ENCODE measurements at regions not wholly inside any gene's neighbourhood (a gene's known extent, or its start where the extent isn't known, plus 50 kb on each side); places are given as distances from the start of the nearest gene placed in this dataset.

DNA sequence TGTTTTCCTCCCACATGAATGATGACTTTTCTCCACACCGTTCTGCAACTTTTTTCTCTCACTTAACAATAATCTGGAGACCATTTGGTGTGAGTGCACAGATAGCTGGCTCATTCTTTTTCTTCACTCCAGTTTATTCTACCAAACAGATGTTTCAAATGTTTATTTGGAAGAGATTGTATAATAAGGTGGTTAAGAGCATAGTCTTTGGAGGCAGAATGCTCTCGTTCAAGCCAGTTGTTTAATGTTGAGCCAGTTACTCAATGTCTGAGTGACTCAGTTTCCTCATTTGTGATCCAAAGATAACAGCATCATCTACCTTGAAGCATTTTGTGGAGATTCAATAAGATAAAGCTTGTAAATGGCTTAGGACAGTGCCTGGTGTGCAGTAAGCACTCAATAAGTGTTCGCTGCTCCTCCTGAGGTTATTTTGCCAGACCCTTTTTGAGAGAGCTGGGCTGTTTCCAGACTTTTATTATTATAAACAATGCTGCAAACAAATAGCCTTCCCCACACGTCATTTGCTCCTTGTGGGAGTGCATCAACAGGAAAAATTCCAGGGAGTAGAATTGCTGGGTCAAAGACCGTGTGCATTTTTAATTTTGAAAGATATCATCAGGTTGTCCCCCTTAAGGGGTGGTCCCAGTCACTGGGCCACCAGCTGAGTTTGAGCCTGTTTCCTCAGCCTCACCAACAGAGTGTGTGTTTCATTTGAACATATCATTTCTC is 70.6 kb downstream of the VEGFA start:
- DNase-seq = no peak

DNA sequence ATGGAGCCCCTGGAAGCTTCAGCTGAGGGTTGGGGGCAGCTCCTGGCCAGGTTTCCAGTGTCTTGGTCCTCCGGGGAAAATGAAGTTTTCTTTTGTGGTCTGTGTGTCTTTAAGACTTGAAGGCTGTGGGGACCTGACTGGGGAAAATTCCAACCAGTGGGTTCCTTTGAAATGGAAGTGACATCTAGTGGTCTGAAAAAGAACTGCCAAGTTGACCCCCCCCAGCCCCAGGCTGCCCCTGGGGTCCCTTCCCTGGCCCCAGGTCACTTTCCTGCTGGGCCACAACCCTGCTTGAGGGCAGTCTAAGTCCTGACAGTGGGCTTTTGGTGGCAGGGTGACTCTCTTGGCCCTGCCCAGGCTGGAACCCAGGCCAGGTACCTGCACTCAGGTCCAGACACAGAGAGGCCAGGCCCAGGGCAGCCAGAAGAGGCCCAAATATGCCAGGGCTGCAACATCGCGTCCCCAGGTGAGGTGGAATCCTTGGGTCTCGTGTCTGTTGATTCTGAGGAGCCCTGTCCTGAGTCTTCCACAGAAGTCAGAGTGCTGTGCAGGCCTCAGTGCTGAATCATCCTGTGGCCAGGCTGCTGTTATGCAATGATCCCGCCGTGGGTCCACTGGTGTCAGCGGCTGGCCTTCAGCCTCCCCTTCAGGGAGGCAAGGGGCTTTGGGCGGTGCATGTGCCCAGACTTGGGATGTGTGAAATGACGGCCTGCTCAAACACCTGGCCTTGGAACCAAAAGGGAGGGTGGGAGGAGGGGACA is 68.4 kb downstream of the VEGFA start:
- peak in 1 of 2 experiments; percentile 14 for DNase-seq

DNA sequence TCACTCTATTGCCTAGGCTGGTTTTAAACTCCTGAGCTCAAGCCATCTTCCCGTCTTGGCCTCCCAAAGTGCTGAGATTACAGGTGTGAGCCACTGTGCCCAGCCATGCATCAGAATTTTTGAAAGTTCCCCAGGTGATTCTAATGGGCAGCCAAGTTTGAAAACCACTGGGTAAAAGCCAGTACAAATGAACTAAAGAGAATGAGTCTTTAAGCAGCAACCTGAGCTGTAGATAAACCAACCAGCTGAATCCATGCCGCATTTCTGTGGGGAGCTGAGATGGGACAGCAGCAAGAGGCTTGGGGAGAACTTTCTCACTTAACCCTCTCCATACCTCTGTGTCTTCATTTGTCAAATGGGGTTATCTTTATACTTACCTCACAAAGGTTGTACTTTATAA is 67.5 kb downstream of the VEGFA start:
- DNase-seq = no peak

DNA sequence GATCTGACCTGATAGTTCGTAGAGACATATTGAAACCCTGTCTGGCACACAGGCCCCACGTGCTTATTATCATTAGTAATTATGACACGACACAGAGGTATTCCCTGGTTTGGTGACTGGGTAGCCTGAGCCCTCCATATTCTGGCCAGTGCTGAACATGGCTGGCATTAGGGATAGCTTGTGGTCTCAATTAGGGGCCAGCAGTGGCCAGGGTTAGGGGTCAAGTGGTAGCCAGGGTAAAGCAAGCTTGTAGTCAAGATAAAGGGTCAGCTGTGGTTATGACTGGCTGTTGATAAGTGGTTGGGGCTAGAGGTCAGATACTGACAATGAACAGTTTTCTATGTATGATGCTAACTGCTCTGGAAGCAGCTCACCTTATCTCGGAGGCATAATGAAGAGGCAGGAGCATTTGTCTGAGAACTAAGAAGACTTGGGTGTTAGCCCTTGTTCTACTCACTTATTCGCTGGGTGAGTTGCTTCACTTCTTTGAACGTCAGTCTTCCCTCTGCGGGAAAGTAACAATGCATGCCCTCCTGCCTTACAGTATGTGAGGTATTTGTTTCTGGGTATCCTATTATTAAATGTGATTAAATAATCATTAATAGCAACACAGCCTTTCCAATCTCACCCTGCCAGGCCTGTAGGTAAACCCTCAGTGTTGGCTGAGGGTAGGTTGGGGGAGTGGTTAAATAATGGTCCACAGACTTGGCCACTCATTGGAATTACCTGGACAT is 66.7 kb downstream of the VEGFA start:
- no peak for DNase-seq

Data from SHP77 (cell line).